Transverse colon (tissue), 4 donors: ENCODE measurements at regions not wholly inside any gene's neighbourhood (a gene's known extent, or its start where the extent isn't known, plus 50 kb on each side); places are given as distances from the start of the nearest gene placed in this dataset.

Experiments
- DNase-seq: peaks from one replicate; pipeline ENCODE4 v3.0.0-alpha.2; 2019
- H3K27ac ChIP-seq, 4 donors: fragments of 200-600 bp; sonication (generic); 2 replicates each; pipeline ENCODE4 v1.5.1; 2016 to 2018; ENCODE audit warnings: inconsistent platforms in 4 of 4
- H3K27me3 ChIP-seq: fragments of 200-600 bp; sonication (generic); 2 replicates; pipeline ENCODE4 v1.5.1; 2017; ENCODE audit warnings: inconsistent platforms
- H3K36me3 ChIP-seq, 4 donors: fragments of 200-600 bp; sonication (generic); 2 replicates each; pipeline ENCODE4 v1.5.1; 2017 to 2019; ENCODE audit warnings: inconsistent platforms in 4 of 4
- H3K4me1 ChIP-seq, 4 donors: fragments of 200-600 bp; sonication (generic); 2 replicates each; pipeline ENCODE4 v1.5.1; 2017 to 2020; ENCODE audit warnings: inconsistent platforms in 4 of 4
- H3K4me3 ChIP-seq, 4 donors: fragments of 200-600 bp; sonication (generic); 1 replicate in 1 of 4; 2 replicates in 3 of 4; pipeline versions ENCODE4 v1.5.1 to v1.6.1; 2017 to 2019; ENCODE audit warnings: inconsistent platforms in 4 of 4
- H3K9me3 ChIP-seq, 2 donors: fragments of 200-600 bp; sonication (generic); 2 replicates each; pipeline ENCODE4 v1.5.1; 2017 to 2019; ENCODE audit warnings: inconsistent platforms in 2 of 2
- EP300 ChIP-seq: sonication (generic); formaldehyde crosslinking; IDR thresholded peaks from one replicate; pipeline ENCODE4 v1.6.1; 2017; ENCODE audit warnings: antibody characterized with exemption, low read depth
- POLR2A ChIP-seq: fragments of 450-650 bp; IDR thresholded peaks from one replicate; pipeline ENCODE4 v1.6.1; 2016; ENCODE audit warnings: antibody characterized with exemption, mild to moderate bottlenecking, moderate library complexity
- POLR2AphosphoS5 ChIP-seq, 3 donors: sonication (generic); formaldehyde crosslinking; IDR thresholded peaks; one replicate each; pipeline ENCODE4 v1.6.1; 2016; ENCODE audit warnings: antibody characterized with exemption in 3 of 3
- WGBS, 2 donors: methylation state at CpG; one replicate each; pipeline ENCODE4 v1.1.5; 2018; ENCODE audit warnings: low coverage in 1 of 2; 5-methylcytosine and 5-hydroxymethylcytosine counted together
- in situ Hi-C, 4 donors: fragments of 200-750 bp; cut with MboI; loops; one replicate each; pipeline versions ENCODE4 v1.15.0 to v1.15.1; 2017; ENCODE audit warnings: low sequenced_read_pairs in 3 of 4, low pct_ligation_motif_present in 1 of 4, low pct_unique_long_range_greater_than_20kb in 1 of 4
- intact Hi-C: fragments of 100-400 bp; cut with DNase I; formaldehyde crosslinking; loops from one replicate; pipeline ENCODE4 v1.15.1; 2023; ENCODE audit warnings: low total_unique reads
- TF ChIP-seq, protein P1 (sequence below), 5 experiments: fragments of 200-600 bp in 3 of 5; fragments of 450-650 bp in 2 of 5; sonication (generic) in 3 of 5; IDR thresholded peaks; 1 replicate in 2 of 5; 2 replicates in 3 of 5; pipeline ENCODE4 v1.5.1; 2016 to 2017; ENCODE audit warnings: antibody characterized with exemption in 5 of 5, inconsistent platforms in 3 of 5, mild to moderate bottlenecking in 2 of 5, moderate library complexity in 1 of 5

DNA sequence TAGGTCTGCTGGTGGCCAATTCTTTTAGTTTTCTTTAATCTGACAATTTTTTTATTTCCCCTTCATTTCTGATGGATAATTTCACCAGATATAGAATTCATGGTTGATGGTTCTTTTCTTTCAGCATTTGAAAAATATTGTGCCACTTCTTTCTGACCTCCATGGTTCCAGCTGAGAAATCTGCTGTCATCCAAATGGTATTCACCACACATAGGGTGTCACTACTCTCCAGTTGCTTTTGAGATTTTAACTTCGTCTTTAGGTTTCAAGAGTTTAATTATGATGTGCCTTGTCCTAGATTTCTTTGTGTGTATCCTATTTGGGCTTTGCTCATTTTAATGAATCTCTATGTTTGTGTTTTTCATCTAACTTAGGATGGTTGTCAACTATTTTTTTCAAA lies 488.6 kb upstream of the HS6ST1 start:
- no peak overlapping the region for H3K27ac ChIP-seq
- H3K4me3 ChIP-seq, result no peak overlapping the region
- TF ChIP-seq EP300 (no peak), POLR2AphosphoS5 (IDR thresholded peaks at IDR 0.05) (no peak), POLR2A (no peak)
- TF ChIP-seq, protein P1, sequence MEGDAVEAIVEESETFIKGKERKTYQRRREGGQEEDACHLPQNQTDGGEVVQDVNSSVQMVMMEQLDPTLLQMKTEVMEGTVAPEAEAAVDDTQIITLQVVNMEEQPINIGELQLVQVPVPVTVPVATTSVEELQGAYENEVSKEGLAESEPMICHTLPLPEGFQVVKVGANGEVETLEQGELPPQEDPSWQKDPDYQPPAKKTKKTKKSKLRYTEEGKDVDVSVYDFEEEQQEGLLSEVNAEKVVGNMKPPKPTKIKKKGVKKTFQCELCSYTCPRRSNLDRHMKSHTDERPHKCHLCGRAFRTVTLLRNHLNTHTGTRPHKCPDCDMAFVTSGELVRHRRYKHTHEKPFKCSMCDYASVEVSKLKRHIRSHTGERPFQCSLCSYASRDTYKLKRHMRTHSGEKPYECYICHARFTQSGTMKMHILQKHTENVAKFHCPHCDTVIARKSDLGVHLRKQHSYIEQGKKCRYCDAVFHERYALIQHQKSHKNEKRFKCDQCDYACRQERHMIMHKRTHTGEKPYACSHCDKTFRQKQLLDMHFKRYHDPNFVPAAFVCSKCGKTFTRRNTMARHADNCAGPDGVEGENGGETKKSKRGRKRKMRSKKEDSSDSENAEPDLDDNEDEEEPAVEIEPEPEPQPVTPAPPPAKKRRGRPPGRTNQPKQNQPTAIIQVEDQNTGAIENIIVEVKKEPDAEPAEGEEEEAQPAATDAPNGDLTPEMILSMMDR (IDR thresholded peaks at IDR 0.05), result no peak
- H3K4me1 ChIP-seq, result no peaks in the 10 kb centered on the region
- H3K27me3 ChIP-seq, result no peaks in the 10 kb centered on the region
- no peaks in the 10 kb centered on the region for H3K36me3 ChIP-seq
- no peaks in the 10 kb centered on the region for H3K9me3 ChIP-seq
- DNase-seq, result no peak
- WGBS, 2 donors, result 60 to 92% methylated on average over 1 of the region's 1 CpG
- in situ Hi-C loops (no loop called here), intact Hi-C loops (no loop called here)

DNA sequence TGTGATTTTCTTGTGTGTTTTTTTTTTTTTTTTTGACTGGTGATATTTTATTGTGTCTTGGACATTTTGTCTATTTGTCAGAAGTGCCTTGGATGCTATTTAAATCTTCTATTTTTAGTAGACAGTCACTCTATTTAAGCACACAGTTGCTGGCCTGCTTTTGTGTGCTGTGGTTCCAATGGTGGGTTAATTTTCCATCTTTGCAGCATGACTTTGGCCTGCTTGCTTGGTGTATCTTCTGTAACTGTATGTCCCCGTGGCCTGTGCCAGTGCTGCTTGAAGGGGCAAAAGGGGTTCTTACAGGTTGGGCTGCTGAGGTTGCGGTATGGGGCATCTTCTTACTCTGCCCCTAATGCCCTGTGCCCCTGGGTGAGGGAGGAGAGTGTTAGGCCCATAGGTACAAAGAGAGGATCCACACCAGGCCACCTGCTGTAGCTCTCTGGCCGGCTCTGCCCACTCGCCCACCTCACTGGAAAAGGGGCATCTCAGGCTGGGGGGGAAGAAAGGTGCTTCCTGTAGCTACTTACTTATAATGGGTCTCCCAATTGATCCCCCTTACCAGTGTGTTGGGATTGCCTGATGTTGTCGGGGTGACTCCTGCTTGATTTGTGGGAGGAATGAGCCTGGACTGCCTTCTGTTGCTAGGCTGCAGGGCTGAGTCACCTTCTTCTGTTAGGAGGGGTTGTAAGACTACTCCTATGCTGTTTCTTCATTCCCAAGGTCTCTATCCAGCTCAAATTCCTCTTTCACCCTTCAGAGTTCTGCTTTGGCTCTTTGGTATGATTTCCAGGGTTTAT lies 490.0 kb upstream of the HS6ST1 start:
- H3K4me3 ChIP-seq, result no peak overlapping the region
- no peak overlapping the region for H3K27ac ChIP-seq
- H3K4me1 ChIP-seq, result no peaks in the 10 kb centered on the region
- TF ChIP-seq POLR2AphosphoS5 (IDR thresholded peaks at IDR 0.05) (no peak), POLR2A (no peak), EP300 (no peak)
- TF ChIP-seq, protein P1 (IDR thresholded peaks at IDR 0.05), result no peak
- 76% methylated on average over 5 of the region's 5 CpGs; no CpG with 5 or more reads in 1 of the 2 donors for WGBS, 2 donors
- no peaks in the 10 kb centered on the region for H3K36me3 ChIP-seq
- no peaks in the 10 kb centered on the region for H3K27me3 ChIP-seq
- in situ Hi-C loops (no loop called here), intact Hi-C loops (no loop called here)
- no peaks in the 10 kb centered on the region for H3K9me3 ChIP-seq
- DNase-seq, result no peak

GRCh38 chr2:128809259-128809636 lies 490.6 kb upstream of the HS6ST1 start:
- H3K4me1 ChIP-seq, result no peaks in the 10 kb centered on the region
- no peak overlapping the region for H3K27ac ChIP-seq
- no peaks in the 10 kb centered on the region for H3K27me3 ChIP-seq
- in situ Hi-C loops, result no loop called here
- H3K36me3 ChIP-seq, result no peaks in the 10 kb centered on the region
- no peak for TF ChIP-seq EP300
- no peak for TF ChIP-seq POLR2A
- TF ChIP-seq, protein P1 (IDR thresholded peaks at IDR 0.05), result no peak
- H3K9me3 ChIP-seq, result no peaks in the 10 kb centered on the region
- intact Hi-C loops, result no loop called here
- WGBS, 2 donors, result 13% methylated on average over 1 of the region's 1 CpG; no CpG with 5 or more reads in 1 of the 2 donors
- H3K4me3 ChIP-seq, result no peak overlapping the region
- DNase-seq, result no peak

DNA sequence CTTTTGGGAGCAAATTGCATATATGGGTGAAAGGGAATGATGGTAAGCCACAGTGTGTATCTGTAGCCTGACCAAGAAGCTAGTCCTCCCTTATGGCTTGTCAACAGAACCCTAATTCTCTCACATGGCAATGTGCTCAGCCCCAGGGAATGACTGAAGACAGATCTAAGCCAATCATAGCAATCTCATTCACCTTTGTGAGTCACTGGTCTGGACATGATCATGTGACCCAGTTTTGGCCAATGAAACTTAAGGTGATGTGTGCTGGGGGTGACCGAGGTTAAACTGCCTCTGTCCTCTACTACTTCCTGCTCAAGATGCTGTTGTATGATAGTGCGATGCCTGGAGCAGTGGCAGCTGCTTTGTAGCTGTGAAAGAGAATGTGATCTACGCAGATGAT lies 491.2 kb upstream of the HS6ST1 start:
- TF ChIP-seq EP300, result no peak
- TF ChIP-seq POLR2A, result no peak
- TF ChIP-seq, protein P1 (IDR thresholded peaks at IDR 0.05), result no peak
- no peak for TF ChIP-seq POLR2AphosphoS5 (IDR thresholded peaks at IDR 0.05)
- in situ Hi-C loops (no loop called here), intact Hi-C loops (no loop called here)
- Histone ChIP-seq H3K27me3 (no peaks in the 10 kb centered on the region), H3K36me3 (no peaks in the 10 kb centered on the region), H3K9me3 (no peaks in the 10 kb centered on the region), H3K4me1 (no peaks in the 10 kb centered on the region), H3K27ac (no peak overlapping the region), H3K4me3 (no peak overlapping the region)
- 62% methylated on average over 3 of the region's 3 CpGs; no CpG with 5 or more reads in 1 of the 2 donors for WGBS, 2 donors
- DNase-seq, result no peak
